Choroid plexus epithelial cell (primary cell): ENCODE measurements at regions not wholly inside any gene's neighbourhood (a gene's known extent, or its start where the extent isn't known, plus 50 kb on each side); places are given as distances from the start of the nearest gene placed in this dataset.

Experiments used
- DNase-seq: peaks from one replicate; pipeline ENCODE4 v3.0.0-alpha.2; 2010; ENCODE audit warnings: low read depth
- H3K4me3 ChIP-seq: 2 replicates; pipeline ENCODE4 v1.5.1; 2011; ENCODE audit warnings: low read depth, mild to moderate bottlenecking, control low read depth, low read length, moderate library complexity
- TF ChIP-seq, protein P1 (sequence below): conservative IDR thresholded peaks from 2 replicates; pipeline ENCODE4 v1.5.1; 2011; ENCODE audit warnings: low read depth, mild to moderate bottlenecking, control low read depth, inconsistent platforms, low read length, moderate library complexity

DNA sequence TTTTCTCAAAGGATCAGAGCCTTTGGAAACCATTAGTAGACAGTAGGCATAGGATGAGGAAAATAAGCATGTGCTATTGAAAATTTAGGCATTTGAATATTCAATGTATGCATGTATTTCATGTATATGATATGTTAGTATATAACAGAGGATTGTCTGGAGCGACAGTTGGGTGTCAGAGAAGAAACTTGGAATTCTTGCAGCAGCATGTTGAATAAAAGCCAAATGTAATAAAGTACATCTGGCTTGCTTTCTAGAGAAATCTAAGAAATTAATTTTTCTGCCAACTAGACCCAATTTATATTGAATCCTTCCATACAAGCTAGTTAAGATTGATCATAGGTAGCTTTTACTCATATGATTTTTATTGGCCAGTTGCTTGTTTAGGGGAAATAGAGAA lies 578.8 kb downstream of the CDH11 start:
- TF ChIP-seq, protein P1, sequence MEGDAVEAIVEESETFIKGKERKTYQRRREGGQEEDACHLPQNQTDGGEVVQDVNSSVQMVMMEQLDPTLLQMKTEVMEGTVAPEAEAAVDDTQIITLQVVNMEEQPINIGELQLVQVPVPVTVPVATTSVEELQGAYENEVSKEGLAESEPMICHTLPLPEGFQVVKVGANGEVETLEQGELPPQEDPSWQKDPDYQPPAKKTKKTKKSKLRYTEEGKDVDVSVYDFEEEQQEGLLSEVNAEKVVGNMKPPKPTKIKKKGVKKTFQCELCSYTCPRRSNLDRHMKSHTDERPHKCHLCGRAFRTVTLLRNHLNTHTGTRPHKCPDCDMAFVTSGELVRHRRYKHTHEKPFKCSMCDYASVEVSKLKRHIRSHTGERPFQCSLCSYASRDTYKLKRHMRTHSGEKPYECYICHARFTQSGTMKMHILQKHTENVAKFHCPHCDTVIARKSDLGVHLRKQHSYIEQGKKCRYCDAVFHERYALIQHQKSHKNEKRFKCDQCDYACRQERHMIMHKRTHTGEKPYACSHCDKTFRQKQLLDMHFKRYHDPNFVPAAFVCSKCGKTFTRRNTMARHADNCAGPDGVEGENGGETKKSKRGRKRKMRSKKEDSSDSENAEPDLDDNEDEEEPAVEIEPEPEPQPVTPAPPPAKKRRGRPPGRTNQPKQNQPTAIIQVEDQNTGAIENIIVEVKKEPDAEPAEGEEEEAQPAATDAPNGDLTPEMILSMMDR = no peak
- no peak for DNase-seq

DNA sequence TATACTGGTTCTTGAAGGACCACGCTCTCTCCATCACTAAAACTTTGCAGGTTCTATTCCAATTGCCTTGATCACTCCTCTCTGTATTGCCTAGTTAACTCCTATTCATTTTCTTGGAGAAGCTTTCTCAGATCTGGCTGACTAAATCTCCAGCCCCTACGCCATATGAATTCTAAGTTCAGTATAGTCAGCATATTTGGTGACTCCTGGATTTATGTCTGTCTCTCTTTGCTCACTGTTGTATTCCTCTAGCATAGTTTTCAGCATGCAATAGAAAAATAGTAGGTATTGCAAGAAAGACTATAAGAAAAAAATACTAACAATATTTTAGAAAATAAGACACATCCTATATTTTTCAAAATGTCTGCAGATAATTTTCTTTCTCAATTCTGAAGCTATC lies 579.7 kb downstream of the CDH11 start:
- DNase-seq = no peak
- TF ChIP-seq, protein P1 = no peak
- H3K4me3 ChIP-seq = no peak overlapping the region

More for the DNA sequence above, 578.8 kb downstream of the CDH11 start:
- no peak overlapping the region for H3K4me3 ChIP-seq

DNA sequence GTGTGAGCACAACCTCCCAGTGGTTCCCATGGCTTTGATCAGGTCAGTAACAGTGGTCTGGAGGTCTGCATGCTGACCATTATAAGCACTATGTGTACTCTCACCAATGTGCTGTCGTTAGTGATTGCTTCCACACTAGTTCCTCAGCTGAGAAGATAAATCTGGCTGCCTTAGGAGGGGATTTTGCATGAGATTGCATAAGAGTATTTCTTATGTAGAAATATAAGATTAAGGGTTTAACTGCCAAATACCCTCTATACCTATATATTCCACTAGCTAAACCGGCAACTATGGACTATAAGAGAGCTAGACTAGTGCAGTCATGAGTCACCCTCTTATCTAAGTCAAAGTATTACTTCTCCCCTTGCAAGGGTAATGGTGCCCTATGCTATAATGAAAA lies 580.2 kb downstream of the CDH11 start:
- TF ChIP-seq, protein P1 = no peak
- DNase-seq = no peak
- no peak overlapping the region for H3K4me3 ChIP-seq

DNA sequence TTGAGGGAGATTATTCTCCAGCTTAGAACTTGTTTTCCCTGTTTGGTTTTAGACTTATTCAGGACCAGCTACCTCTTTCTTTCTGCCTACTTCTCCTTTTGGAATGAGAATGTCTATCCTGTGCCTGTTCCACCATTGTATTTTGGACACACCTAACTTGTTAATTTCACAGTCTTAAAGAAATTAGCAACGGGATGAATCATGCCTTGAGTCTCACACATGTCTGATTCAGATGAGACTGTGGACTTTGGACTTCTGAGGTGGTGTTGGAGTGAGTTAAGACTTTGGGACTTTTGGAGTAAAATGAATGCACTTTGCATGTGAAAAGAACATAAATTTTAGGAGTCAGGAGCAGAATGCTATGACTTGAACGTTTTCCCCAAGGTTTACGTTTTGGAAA lies 581.4 kb downstream of the CDH11 start:
- H3K4me3 ChIP-seq = no peak overlapping the region
- TF ChIP-seq, protein P1 = no peak
- no peak for DNase-seq

DNA sequence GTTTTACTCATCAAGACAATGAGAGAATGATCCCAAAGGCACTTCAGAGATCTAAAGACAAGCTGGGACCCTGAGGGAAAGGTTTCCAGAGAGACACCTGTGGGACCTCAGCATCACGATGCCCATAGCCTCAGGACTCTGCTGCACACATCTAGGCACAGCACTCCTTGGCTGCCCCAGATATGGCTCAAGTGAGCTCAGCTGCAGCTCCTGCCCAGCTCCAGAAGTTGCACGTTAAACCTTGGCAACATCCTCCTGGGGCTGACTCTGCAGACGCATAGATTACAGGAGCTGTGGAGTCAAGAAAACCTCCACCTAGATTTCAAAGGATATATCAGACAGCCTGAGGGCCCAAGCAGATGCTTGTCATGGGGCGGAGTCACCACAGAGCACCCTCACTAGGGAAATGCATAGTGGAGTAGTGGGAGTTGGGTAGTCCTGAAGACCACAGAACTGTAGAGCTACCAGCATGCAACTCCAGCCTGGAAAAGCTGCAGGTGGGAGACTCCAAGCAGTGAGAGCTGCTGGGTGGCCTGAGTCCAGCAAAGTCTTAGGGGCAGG lies 582.0 kb downstream of the CDH11 start:
- no peak overlapping the region for H3K4me3 ChIP-seq
- TF ChIP-seq, protein P1 = no peak
- DNase-seq = no peak

DNA sequence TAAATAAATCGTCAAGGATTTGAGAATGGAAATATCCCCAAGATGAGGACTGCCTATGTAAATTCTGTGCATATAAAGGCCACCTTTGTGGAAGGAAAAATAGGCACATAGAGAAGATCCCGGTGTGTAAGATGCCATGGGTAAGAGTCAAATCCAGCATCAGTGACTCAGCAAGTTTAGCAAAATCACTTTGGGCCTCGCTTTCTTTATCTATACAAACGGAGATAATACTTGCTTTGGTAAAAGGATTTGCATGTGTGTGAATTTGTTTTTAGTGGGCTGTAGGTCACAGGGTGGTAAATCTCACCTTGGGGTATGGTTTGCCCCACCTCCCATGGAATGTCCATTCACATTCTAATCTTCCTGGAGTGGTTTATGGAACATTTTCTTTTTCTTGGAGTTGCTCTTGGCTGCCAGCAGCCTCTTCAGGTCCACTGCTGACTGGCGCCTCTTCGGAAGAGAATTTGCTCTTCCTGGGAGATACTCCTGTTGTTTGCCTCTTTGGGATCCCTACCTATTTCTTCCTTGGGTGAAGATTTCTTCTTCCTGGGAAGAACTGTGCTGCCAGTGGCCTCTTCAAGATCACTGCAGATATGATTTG lies 587.6 kb downstream of the CDH11 start:
- DNase-seq = no peak
- TF ChIP-seq, protein P1 = no peak
- H3K4me3 ChIP-seq = no peak overlapping the region

DNA sequence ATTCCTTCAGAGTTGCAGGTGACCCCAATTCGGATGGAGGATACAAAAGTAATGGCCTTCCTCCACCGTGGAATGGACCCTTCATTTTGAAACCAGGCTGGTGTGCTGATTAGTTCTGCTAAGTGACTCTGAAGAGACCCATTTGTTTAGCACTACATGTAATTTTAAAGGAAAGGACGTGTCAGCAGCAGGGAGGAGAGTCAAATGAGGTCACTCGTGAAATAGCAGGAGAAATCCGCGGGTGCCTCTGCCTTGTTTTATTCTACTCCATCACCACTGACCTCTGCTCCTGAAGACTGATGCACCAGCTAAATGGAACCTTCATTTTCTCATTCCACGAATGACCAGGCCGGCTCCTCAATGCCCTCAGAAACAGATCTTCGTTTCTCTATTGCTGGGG lies 589.2 kb downstream of the CDH11 start:
- DNase-seq = no peak
- TF ChIP-seq, protein P1 = no peak
- H3K4me3 ChIP-seq = no peak overlapping the region
